NCI-H226 (cell line): ENCODE measurements at regions not wholly inside any gene's neighbourhood (a gene's known extent, or its start where the extent isn't known, plus 50 kb on each side); places are given as distances from the start of the nearest gene placed in this dataset.

Experiments used
- DNase-seq: peaks from one replicate; pipeline ENCODE4 v3.0.0-alpha.2; 2015

DNA sequence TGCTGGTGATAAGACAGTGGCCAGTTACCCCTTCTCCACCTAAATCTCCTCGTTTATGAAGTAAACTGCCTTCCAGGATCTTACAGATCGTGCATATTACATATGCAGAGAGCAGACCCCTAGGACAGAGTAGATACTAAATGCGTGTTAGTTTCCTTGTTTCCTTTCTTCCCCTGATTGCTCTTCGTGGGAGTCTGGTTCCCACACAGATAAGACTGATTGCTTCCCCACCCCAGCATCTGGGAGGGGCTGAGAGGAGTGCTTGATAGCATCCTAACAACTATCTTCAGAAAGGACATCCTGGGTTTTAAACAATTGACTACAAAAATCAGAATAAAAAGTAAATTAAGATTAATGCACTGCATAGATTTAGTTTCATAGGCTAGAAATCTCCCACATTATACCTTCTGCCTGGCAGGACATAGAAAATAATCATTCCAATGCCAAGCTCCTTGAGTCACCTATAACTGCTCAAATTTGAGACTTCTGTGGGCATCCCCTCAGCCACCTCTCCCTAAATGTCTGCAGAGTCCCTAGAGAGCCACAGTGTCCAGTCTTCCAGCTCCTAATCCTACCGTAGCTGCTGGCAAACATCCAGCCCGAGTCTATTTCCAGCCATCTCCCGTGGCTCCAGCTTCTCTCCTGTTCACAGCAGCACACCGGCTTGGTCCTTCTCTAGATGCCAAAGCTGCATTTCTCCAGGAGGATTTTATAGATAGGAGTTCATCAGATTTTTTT, 128.3 kb downstream of the LRRC30 start:
- DNase-seq = no peak

DNA sequence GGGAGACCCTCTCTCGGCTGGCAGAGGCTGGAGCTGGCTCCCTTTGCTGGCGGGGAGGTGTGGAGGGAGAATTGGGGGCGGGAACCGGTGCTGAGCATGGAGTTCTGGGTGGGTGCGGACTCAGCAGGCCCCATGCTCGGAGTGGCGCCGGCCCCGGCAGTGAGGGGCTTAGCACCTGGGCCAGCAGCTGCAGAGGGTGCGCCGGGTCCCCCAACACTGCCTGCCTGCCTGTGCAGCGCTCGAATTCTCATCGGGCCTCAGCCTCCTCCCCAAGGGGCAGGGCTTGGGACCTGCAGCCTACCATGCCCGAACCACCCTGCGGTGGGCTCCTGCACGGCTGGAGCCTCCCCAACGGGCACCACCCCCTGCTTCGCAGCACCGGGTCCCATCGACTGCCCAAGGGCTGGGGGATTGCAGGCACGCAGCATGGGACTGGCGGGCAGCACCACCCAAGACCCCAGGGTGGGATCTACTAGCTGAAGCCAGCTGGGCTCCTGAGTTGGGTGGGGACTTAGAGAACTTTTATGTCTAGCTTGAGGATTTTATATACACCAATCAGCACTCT, 129.8 kb downstream of the LRRC30 start:
- DNase-seq = no peak

DNA sequence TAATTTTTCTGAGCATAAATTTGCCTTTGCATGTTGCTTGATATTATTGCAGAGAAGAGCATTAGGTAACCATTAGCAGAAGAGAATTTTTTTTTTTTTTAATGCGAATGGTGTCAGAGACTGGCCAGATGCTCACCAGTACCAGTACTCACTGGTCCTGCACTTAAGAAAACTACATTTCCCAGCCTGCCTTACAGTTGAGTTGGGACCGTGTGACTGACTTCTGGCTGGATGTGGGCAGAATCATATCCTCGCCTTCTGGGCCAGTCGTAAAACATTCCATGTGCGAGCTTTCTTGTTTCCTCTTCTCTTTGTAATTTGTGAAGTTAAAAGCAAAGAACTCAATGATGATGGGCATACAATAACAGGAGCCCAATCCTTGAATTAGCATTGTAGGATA, 132.4 kb downstream of the LRRC30 start:
- DNase-seq = no peak

DNA sequence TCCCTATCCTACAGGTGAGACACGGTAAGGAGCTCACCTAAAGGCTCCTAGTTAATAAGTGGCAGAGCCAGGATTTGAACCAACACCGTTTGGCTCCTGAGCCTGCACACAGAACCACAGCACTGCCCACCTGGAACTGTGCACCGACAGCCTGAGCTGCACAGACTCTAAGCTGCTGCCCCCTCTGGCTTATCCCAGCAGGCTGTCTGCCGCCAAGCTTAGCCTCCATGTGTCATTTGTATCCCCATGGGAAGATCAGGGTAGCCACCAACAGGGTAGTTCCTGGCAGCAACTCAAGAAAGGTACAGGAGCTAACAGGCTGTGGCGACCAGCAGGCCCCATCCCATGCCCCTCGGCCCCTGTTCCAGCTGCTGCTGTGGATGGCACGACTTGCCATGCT, 135.7 kb downstream of the LRRC30 start:
- DNase-seq = no peak

DNA sequence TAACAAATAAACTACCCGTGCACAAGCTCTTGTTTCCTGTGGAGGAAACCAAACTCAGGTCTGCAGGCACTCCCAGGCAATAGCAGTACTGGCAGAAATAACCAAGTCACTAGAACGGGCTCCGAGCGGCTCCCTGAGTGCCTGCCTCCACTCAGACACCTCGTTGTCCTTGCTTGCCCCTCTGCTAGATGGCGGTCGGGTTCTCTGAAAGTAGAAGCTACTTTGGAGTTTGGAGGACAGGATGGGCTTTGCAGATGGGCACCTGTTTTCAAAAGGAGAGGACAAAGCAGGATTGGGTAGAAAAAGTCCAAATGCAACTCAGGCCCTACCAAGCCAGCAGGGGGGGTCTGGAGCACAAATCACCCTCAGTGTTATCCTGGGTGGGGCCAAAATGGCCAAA, 136.4 kb downstream of the LRRC30 start:
- DNase-seq = no peak

DNA sequence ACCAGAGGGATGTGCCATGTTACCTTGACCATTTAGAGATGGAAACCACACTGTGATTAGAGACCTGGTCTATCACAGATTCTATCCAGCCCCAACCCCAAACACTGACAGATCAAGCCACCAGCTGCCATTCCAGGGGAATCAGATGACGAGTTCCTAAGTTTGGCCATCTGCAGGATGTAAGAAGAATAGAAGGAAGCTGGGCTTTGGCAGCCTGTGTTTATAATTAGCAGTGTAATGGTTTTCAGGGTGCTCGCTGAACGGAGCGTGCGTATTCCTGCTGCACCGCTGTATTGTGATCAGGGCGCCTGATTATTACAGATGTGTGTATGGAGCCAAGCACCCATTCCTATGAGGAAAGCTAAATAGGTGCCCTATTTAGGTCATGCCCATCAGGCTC, 138.1 kb downstream of the LRRC30 start:
- DNase-seq = no peak

DNA sequence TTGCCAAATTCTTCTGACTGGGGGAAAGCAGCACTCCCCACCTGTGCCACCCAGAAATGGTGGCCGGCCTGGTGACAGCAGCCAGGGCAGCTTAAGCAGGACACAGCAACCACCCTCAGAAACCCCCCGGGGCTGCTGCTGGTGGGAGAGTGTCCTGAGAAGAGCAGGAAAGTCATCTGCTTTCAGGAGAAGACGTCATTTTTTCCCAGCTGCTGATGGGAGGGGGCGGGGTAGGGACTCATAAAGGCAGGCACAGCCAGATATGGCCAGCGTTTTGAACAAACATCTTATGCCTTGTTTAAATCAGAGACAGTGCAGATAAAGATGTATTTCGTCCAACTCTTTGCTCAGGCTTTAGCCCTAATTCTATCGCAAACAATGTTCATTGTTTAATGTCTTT, 139.5 kb downstream of the LRRC30 start:
- no peak for DNase-seq

DNA sequence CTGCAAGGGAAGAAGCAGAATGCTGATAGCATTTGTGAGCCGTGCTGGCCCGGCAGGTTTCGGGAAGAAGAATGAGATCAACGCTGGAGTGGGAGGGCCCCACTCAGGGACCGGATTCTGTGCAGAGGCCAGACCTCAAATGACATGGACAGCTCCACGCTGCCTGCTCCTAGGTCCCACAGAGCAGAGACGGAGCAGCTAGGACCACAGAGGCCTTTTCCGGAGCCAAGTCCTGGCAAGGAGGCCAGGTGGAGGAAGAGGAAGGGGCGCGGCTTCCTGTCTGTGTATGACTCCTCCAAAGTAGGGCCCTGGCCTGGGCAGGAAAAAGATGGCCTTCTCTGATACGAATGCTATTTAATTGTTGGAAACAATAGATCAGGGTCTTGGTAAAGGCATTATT, 139.9 kb downstream of the LRRC30 start:
- DNase-seq = no peak

DNA sequence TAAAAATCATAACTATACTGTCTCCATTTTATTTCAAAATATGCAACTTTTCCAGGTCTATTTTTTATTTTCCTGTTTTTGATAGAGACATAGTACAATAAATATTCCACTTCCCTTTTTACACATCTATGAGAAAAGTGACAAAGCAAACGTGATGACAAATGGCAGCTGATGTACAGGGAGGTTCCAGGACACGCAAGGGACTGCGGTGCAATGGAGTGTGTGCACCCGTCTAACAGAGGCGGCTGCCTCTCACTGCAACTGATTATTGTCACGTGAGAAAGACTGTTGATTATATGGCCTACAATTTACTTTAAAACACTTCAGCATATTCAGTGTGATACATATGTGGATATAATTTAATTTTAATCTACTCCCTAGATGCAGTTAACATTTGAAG, 142.6 kb downstream of the LRRC30 start:
- no peak for DNase-seq

DNA sequence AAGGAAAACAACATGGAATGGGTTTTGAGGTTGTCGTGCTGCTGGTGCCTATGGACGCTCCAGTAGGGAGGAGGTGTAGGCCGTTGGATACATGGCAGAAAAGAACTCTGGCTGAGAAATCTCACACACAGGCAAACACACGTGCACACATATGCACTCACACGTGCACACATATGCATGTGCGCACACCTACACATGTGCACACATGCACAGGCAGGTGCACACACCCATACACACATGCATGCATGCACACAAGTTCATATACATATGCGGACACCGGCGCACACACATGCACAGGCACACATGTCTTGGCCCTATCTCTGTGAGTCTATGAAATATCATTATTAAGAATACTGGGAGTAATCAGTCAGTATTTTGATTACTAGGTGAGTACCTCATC, 150.4 kb downstream of the LRRC30 start:
- DNase-seq = no peak

DNA sequence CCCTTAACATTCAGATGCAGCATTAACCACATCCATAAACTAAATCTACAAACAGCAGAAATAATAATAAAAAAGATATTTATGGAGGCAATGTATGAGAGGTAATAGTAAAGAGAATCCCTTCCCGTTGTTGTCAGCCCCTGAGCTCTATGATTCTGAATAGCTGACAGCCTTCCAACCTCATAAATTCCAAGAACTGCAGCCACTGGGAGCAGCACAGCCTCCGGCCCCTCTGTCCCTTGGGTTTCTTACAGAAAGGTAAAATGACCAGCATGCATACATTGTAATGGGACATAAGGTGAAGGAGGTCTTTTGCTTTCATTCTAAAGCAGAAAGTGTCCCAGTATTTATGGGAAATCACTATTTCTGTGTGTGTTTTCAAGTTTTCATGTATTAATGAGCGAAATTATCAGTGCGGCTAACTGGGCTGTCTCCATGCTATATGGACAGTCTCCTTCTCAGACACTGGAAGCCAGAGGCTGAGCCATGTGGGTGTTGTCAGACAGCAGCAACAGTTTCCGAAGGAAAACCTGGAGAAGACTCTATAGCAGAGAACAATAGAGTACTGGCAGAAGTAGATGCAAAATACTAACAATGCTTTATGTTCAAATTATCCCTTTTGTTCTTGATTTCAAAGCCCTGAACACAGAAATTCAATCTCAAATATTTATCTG, 151.6 kb downstream of the LRRC30 start:
- no peak for DNase-seq

DNA sequence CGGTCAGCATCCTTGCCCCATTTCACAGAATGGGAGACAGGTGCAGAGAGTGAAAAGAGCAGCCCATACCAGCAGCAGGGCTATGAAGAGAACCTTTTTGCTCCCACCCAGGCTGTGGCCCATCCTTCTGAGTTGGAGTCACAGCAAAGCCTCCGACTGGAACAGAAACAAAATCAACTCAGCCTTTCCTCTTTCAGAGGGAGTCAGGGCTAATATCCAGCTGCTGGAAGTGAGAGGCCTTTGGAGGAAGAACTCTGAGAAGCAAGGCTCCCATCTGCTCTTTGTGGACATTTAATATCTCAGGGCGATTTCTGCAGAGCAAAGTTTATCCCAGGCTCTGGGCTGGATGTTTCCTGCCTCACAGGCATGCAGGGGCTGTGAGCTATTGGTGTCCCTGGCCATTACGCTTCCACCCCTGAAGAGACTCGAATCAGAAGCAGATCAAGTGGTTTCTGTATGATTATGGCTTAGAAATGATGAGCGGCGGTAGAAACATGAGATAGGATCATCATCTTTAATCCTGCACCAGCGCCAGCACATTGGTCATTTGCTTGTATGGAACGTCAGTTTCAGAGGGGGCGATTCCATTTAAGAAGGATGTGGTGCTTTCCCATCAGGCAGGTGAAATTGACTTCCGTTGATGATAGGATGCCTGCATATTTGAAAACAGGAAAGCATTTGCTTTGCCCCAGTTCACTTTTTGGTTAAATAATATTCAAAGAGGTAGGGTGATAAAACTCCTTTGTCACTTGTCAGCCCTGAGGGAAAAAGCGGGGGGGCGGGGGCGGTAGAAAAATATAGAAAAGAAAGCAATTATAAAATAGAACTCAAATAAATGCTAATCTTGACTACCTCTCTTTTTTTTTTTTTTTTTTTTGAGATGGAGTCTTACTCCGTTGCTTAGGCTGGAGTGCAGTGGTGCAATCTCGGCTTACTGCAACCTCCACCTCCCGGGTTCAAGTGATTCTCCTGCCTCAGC, 152.4 kb downstream of the LRRC30 start:
- no peak for DNase-seq

DNA sequence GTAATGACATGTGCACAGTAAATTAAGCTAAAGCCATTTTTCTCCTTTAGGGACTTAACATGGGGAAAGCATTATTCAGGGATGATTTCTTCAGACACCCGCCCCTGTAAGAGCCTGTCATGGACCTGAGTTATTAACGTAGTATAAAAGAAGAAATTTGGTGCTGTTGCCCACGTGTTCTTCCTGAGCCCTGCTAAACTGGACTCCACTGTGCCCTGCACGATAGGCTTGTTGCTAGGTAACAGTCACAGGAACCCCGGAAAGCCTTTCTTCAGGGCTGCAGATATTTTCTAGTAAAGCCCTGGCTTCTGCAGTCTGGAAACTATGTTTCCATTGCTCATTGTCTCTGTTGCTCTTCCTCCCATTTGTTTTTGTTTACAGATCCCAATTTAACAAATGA, 157.9 kb downstream of the LRRC30 start:
- DNase-seq = no peak

DNA sequence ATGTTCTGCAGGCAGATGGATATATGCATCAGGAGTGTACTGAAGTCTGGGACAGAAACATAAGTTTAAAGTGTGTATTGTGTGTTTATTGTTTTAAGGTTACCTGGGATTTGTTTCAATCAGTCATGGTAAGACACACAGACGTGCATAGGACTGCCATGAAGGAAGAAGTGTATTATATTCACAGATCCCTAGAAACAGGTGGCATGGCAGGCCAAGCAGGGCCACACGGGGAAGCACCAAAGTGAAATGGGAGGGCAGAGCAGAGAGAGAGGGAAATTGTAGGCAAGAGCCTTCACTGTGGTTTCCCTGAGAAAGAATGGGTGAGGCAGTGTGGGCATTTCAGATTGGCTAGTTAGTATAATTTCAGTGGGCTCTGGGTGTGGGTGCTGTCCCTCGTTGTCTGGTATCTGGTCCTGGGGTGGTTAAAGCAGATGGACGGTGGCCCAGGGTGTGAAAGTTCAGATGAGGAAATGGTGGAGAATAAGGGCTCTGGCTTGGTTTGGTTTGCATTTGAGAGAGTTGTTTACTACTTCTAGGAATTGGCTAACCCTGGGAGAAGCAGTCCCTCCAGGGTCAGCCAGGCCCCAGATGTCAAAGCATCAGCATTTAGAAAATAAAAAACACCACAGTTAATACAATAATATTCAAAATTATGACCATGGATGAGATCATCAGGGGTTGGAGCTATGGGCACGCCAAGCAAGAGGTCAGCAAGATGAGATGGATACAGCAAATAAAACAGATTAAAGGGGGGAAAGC, 160.0 kb downstream of the LRRC30 start:
- DNase-seq = no peak

DNA sequence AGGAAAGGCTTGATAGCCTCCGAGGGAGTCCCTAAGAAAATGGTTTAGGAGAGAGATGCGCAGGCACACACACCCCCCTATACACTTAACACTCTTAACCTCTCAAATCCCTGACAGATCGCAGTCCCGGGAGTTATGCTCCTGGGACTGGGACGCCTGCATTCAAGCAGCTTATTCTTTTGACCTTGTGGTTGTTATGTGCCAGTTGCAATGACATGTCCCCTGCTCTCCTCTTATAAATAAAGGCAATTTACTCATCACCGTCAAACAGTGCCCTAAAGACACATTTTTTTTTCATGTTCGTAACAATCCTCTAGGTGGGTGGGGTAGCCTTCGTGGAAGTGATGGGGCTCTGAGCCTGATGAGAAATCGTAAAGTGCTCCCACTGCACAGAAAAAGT, 162.2 kb downstream of the LRRC30 start:
- DNase-seq = no peak

DNA sequence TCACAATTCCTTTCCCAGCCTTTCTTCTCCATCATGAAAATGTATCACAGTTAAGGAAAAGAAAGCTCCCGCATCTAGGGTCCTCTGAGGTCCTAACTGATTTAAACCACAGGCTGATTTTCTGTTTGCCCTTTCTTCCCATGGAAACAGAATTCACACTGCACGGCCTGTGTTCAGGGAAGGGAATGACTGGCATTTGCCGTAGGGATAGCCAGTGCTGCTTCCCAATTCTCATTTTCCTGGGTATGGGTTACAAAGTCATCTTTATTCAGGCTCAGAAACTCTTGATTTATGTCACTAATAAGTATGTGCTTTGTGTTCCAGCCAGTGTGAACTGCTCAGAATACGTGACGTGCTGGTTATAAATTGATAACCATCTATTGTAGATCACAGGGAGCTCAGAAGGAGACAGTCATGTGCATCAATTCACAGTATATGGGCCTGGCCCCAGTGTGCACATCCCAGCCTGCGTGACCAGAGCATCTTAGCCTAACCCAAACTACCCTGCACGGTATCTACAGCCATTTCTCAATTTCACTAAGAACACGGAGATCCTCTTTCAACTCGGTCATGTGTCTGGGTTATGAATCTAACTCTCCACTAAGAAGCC, 163.3 kb downstream of the LRRC30 start:
- no peak for DNase-seq

DNA sequence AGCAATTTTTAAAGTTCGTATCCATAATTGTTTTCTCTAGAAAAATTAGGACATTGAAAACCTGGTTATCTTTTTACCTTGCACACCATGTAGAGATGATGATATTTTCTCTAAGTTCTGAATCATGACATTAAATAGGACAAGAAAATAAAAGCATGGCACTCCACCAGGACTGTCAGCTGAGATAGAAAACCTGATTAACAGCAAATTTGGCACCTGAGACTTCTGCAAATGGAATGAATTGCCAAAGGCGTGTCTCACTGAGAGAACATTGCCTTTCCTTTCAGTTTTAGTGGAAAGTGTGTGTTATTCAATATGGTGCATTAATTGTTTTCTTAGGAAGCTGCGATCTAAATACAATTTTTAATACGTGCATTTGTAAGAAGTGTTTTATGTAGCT, 164.7 kb downstream of the LRRC30 start:
- DNase-seq = no peak

DNA sequence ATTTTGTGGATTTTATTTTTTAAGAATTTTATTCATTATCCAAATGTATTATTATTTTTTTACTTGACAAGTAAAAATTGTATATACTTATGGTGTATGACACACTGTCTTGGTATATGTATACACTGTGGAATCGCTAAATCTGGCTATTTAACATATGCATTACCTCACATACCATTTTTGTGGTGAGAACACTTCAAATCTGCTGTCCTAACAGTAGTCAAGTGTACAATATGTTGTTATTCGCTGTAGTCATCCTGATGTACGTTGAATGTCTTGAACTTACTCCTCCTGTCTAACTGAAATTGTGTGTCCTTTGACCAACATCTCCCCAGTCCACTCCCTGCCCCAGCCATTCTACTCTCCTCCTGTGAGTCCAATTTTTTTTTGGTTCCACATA, 153.2 kb upstream of the PTPRM start:
- DNase-seq = no peak

DNA sequence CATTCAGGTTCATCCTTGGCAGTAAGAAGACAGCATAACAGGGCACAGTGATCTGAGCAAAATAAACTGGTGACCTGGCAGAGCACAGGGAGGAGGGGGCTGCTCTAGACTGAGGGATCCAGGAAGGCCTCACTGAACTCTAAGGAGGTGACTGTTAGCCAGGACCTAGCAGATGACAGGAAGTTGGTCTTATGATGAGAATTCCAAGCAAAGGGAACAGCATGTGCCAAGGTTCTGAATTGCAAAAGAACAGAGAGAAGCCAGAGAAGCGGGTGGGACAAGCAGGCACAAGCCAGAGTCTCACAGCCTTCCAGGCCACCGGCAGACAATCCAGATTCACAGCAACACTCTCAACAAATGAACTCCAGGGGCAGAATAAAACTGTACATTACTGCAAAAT, 152.7 kb upstream of the PTPRM start:
- DNase-seq = no peak

DNA sequence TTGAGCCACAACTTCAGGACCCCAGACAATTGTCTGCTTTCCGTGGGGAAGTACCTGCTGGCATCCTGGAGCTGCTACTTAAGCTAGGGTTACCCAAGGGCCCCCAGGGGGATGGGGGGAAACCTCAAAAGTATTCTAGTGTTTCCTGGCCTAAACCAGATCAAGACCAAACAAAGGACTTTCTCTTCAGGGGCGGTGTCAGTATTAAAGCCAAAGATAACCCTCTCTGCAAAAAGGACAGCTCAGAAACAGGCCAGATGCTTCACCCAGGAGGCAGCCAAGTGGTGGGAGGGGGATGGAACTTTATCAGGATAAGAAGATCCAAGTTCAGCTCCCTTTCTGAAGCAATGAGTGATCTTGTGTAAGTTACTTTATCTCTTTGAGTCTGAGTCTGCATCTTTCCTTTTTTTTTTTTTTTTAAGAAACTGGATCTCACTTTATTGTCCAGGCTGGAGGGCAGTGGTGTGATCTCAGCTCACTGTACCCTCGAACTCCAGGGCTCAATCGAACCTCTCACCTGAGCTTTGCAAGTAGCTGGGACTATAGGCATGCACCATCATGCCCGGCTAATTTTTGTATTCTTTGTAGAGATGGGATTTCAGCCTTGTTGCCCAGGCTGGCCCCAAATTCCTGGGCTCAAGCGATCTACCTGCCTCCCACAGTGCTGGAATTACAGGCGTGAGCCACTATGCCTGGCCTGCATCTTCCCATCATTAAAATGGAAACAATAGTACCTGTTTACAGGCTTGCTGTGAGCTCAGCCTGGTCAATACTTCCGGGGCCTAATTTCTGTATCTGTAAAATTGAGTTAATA, 151.8 kb upstream of the PTPRM start:
- DNase-seq = no peak

DNA sequence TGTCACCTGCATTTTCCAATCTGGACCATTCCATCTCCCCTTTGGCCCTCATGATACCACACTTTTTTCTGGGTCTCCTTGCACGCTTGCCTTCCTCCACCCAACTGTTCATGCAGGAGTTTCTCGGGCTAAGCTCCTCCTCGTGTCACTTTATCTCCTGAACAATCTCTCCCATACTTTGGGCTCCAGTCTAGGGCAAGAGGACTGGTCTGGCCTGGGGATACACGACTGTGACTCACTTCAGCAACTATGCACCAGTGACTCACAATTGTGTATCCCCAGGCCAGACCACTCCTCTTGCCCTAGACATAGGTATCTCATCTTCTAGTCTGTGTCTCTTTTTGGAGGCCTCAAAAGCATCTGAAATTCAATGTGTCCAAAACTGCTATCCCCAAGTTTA, 149.4 kb upstream of the PTPRM start:
- DNase-seq = peak; percentile 37
